HepG2 (cell line): ENCODE measurements at regions not wholly inside any gene's neighbourhood (a gene's known extent, or its start where the extent isn't known, plus 50 kb on each side); places are given as distances from the start of the nearest gene placed in this dataset.

Experiments used
- ATAC-seq: fragments of 200-7000 bp; cut with Tn5 transposase; 3 replicates; pipeline ENCODE4 v1.9.1; 2020; ENCODE audit warnings: mild to moderate bottlenecking, moderate library complexity
- BruUV-seq: library from RNA; stranded (reverse); fragments of 400-500 nt; replicated peaks from 2 replicates; lab custom pipeline; 2021; lab: Mats Ljungman, UMichigan
- CTCF ChIA-PET: fragments of 300-600 bp; formaldehyde crosslinking; extraction: SDS; loops from one replicate; lab custom pipeline; 2021; ENCODE audit warnings: low total read pairs, inconsistent platforms, low intra/inter-chr PET ratio; lab: Yijun Ruan, JAX
- POLR2A ChIA-PET: fragments of 350-600 bp; sonication (Branson Sonifier 250); formaldehyde crosslinking; loops from one replicate; lab custom pipeline; 2020; ENCODE audit warnings: antibody characterized with exemption, inconsistent platforms; lab: Yijun Ruan, JAX
- DNase-seq: peaks from one replicate; pipeline ENCODE4 v3.0.0-alpha.2; 2015; ENCODE audit warnings: low spot score
- FAIRE-seq: peaks from 3 replicates; lab custom pipeline; 2011; peaks lifted over from hg19 to GRCh38; lab: Jason Lieb, UNC
- H2AFZ ChIP-seq: one replicate; pipeline ENCODE4 v1.6.1; 2011; ENCODE audit warnings: low read length, inconsistent platforms
- H3K27ac ChIP-seq: fragments of 300-600 bp; 3 replicates; pipeline ENCODE4 v1.8.0; 2011; ENCODE audit warnings: mixed run types, mild to moderate bottlenecking, mixed read lengths, low read length, inconsistent platforms; ENCODE audit not compliant: insufficient read depth; ENCODE audit errors: extremely low read length
- H3K27me3 ChIP-seq, 2 experiments: fragments of 200-600 bp in 1 of 2; 2 replicates in 1 of 2; 3 replicates in 1 of 2; pipeline versions ENCODE4 v1.6.0 to v1.8.0; 2011; ENCODE audit warnings: low read length in 2 of 2, mild to moderate bottlenecking in 2 of 2, moderate library complexity in 2 of 2, inconsistent platforms in 1 of 2; ENCODE audit not compliant: insufficient read depth in 2 of 2, control insufficient read depth in 1 of 2
- H3K36me3 ChIP-seq, 2 experiments: fragments of 200-600 bp in 1 of 2; replicated peaks in 1 of 2; 2 replicates in 1 of 2; 3 replicates in 1 of 2; pipeline versions ENCODE4 v1.5.1 to v1.8.0; 2011; ENCODE audit warnings: low read length in 2 of 2, inconsistent platforms in 1 of 2; ENCODE audit not compliant: insufficient read depth in 2 of 2, control insufficient read depth in 1 of 2
- H3K4me1 ChIP-seq: 2 replicates; pipeline ENCODE4 v1.5.1; 2012; ENCODE audit warnings: low read length, inconsistent platforms; ENCODE audit not compliant: insufficient read depth
- H3K4me2 ChIP-seq: 2 replicates; pipeline ENCODE4 v1.6.0; 2011; ENCODE audit warnings: low read depth, low read length, inconsistent platforms
- H3K4me3 ChIP-seq, 3 experiments: fragments of 200-600 bp in 1 of 3; sonication (generic), shearing (Covaris generic) in 1 of 3; replicated peaks in 1 of 3; 2 replicates each; pipeline ENCODE4 v1.5.1; 2011 to 2016; ENCODE audit warnings: low read length in 3 of 3, inconsistent platforms in 2 of 3, low read depth in 2 of 3, mild to moderate bottlenecking in 2 of 3, control low read depth in 1 of 3, mixed read lengths in 1 of 3; ENCODE audit not compliant: insufficient read depth in 1 of 3
- H3K79me2 ChIP-seq: one replicate; pipeline ENCODE4 v1.6.1; 2011; ENCODE audit warnings: low read length, inconsistent platforms; ENCODE audit not compliant: insufficient read depth
- H3K9ac ChIP-seq: 2 replicates; pipeline ENCODE4 v1.6.0; 2011; ENCODE audit warnings: mild to moderate bottlenecking, low read depth, low read length, inconsistent platforms; ENCODE audit not compliant: insufficient read depth
- H3K9me3 ChIP-seq: 2 replicates; pipeline ENCODE4 v1.5.1; 2012; ENCODE audit warnings: mild to moderate bottlenecking, low read length
- H4K20me1 ChIP-seq: 2 replicates; pipeline ENCODE4 v1.6.0; 2011; ENCODE audit warnings: inconsistent platforms, mild to moderate bottlenecking, low read length, moderate library complexity; ENCODE audit not compliant: insufficient read depth
- FOXM1 ChIP-seq: sonication (generic); formaldehyde crosslinking; IDR thresholded peaks from 2 replicates; pipeline ENCODE4 v1.5.0; 2020; ENCODE audit warnings: missing genetic modification reagents
- MXD4 ChIP-seq: IDR thresholded peaks from 2 replicates; pipeline ENCODE4 v1.6.1; 2016; ENCODE audit warnings: mild to moderate bottlenecking, missing biosample characterization, missing genetic modification reagents
- SNRNP70 ChIP-seq: fragments of 200-400 bp; formaldehyde crosslinking; IDR thresholded peaks from 2 replicates; pipeline ENCODE4 v1.6.1; 2017; ENCODE audit warnings: mild to moderate bottlenecking, low read depth, low read length, moderate library complexity
- ZBTB10 ChIP-seq: sonication (generic); formaldehyde crosslinking; IDR thresholded peaks from 2 replicates; pipeline ENCODE4 v1.4.0; 2020; ENCODE audit warnings: missing genetic modification reagents, borderline replicate concordance
- ZBTB25 ChIP-seq: IDR thresholded peaks from 2 replicates; pipeline ENCODE4 v1.6.1; 2018; ENCODE audit warnings: missing genetic modification reagents
- ZHX2 ChIP-seq, 2 experiments: sonication (generic) in 1 of 2; formaldehyde crosslinking in 1 of 2; IDR thresholded peaks; 2 replicates each; pipeline versions ENCODE4 v1.6.1 to v1.9.0; 2014 to 2022; ENCODE audit warnings: antibody characterized with exemption in 1 of 2, borderline replicate concordance in 1 of 2, inconsistent platforms in 1 of 2, low read depth in 1 of 2, missing genetic modification reagents in 1 of 2
- ZNF557 ChIP-seq: sonication (generic); formaldehyde crosslinking; IDR thresholded peaks from 2 replicates; pipeline ENCODE4 v1.4.0; 2020; ENCODE audit warnings: missing genetic modification reagents
- WGBS: methylation state at CpG from one replicate; pipeline ENCODE4 v1.1.6; 2017; ENCODE audit warnings: low lambda C conversion rate; 5-methylcytosine and 5-hydroxymethylcytosine counted together
- in situ Hi-C: cut with HindIII; loops from 2 replicates; pipeline ENCODE4 v1.10.0; 2017; ENCODE audit warnings: low pct_unique_long_range_greater_than_20kb; ENCODE audit not compliant: extremely low pct_ligation_motif_present
- intact Hi-C: fragments of 100-400 bp; cut with micrococcal nuclease; formaldehyde crosslinking; loops from one replicate; pipeline ENCODE4 v1.10.0; 2022; ENCODE audit not compliant: unreplicated experiment

- in situ Hi-C loops (no loop called here), intact Hi-C loops (no loop called here)
- ChIA-PET CTCF (no interaction called here), POLR2A (no interaction called here)
- H3K9me3 ChIP-seq: no peaks in the 10 kb centered on the region
- no peak overlapping the region for H2AFZ ChIP-seq
- no peaks in the 10 kb centered on the region for H3K4me1 ChIP-seq
- no peak for DNase-seq
- no peak overlapping the region for H3K4me2 ChIP-seq
- no peaks in the 10 kb centered on the region for H3K27me3 ChIP-seq
- WGBS: 19% methylated on average over 3 of the region's 3 CpGs
- H3K9ac ChIP-seq: no peak overlapping the region
- BruUV-seq: no TSS peak
- no peak overlapping the region for H3K4me3 ChIP-seq
- no peaks in the 10 kb centered on the region for H4K20me1 ChIP-seq
- TF ChIP-seq ZBTB25 (CRISPR knock-in tag): no peak
- no peak for TF ChIP-seq ZNF557
- TF ChIP-seq ZHX2 (IDR thresholded peaks at IDR 0.05; ENCODE audit: low read depth): no peak
- no peak for TF ChIP-seq ZHX2 (CRISPR knock-in tag; IDR thresholded peaks at IDR 0.05; ENCODE audit: borderline replicate concordance)
- no peak for TF ChIP-seq SNRNP70
- TF ChIP-seq MXD4 (CRISPR knock-in tag): no peak
- TF ChIP-seq FOXM1 (CRISPR knock-in tag): no peak
- TF ChIP-seq ZBTB10 (CRISPR knock-in tag): no peak
- no peak for ATAC-seq
- no peak for FAIRE-seq
- no peak overlapping the region for H3K27ac ChIP-seq
- no peaks in the 10 kb centered on the region for H3K36me3 ChIP-seq
- no peaks in the 10 kb centered on the region for H3K79me2 ChIP-seq
Measured at GRCh38 chr2:207423886-207424285, 105.9 kb upstream of the CREB1 start.
